Brain microvascular endothelial cell (primary cell): ENCODE measurements at regions not wholly inside any gene's neighbourhood (a gene's known extent, or its start where the extent isn't known, plus 50 kb on each side); places are given as distances from the start of the nearest gene placed in this dataset.

Experiments
- DNase-seq: peaks from one replicate; pipeline ENCODE4 v3.0.0-alpha.2; 2020
- H3K27ac ChIP-seq: fragments of 250-450 bp; sonication (Bioruptor Pico); 2 replicates; pipeline ENCODE4 v1.5.1; 2020; ENCODE audit warnings: mild to moderate bottlenecking, moderate library complexity
- H3K27me3 ChIP-seq: fragments of 250-450 bp; sonication (Bioruptor Pico); replicated peaks from 2 replicates; pipeline ENCODE4 v1.5.1; 2020; ENCODE audit warnings: mild to moderate bottlenecking
- H3K36me3 ChIP-seq: fragments of 250-450 bp; sonication (Bioruptor Pico); replicated peaks from 2 replicates; pipeline ENCODE4 v1.5.1; 2020; ENCODE audit warnings: mild to moderate bottlenecking
- H3K4me3 ChIP-seq: 2 replicates; pipeline ENCODE4 v1.5.1; 2011; ENCODE audit warnings: low read depth, mild to moderate bottlenecking, control low read depth, low read length, moderate library complexity
- in situ Hi-C: cut with HindIII; loops from 2 replicates; pipeline ENCODE4 v1.10.0; 2017; ENCODE audit warnings: low sequenced_read_pairs, low pct_ligation_motif_present
- TF ChIP-seq, protein P1 (sequence below): IDR thresholded peaks from 2 replicates; pipeline ENCODE4 v1.5.1; 2011; ENCODE audit warnings: low read depth, mild to moderate bottlenecking, moderate library complexity, low read length, control low read depth, inconsistent platforms; ENCODE audit errors: missing control alignments

- in situ Hi-C loops, result no loop called here
- no peak overlapping the region for H3K27ac ChIP-seq
- H3K4me3 ChIP-seq, result no peak overlapping the region
- no peaks in the 10 kb centered on the region for H3K27me3 ChIP-seq
- TF ChIP-seq, protein P1, sequence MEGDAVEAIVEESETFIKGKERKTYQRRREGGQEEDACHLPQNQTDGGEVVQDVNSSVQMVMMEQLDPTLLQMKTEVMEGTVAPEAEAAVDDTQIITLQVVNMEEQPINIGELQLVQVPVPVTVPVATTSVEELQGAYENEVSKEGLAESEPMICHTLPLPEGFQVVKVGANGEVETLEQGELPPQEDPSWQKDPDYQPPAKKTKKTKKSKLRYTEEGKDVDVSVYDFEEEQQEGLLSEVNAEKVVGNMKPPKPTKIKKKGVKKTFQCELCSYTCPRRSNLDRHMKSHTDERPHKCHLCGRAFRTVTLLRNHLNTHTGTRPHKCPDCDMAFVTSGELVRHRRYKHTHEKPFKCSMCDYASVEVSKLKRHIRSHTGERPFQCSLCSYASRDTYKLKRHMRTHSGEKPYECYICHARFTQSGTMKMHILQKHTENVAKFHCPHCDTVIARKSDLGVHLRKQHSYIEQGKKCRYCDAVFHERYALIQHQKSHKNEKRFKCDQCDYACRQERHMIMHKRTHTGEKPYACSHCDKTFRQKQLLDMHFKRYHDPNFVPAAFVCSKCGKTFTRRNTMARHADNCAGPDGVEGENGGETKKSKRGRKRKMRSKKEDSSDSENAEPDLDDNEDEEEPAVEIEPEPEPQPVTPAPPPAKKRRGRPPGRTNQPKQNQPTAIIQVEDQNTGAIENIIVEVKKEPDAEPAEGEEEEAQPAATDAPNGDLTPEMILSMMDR, result no peak
- no peak for DNase-seq
- H3K36me3 ChIP-seq, result no peaks in the 10 kb centered on the region
Observed at GRCh38 chr3:3606321-3606720, 192.9 kb upstream of the LRRN1 start.

DNA sequence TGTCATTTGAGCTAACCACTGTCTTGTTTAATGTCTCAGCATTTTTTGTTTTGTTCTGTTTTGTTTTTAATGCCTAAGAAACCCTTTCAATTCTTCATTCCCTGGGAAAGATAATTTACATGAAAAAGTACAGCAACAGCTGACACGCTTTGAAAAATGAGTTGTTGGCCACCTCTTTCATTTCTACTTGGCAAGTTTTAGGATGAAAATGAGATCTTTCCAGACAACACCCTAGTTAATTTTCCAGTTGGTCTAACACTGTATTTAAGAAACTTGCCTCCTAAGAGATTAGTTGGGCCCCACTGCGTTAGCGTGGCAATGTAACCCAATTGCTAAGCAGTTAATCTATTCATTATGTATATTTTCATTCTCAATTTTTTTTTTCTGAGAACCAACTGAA lies 194.0 kb upstream of the LRRN1 start:
- Histone ChIP-seq H3K27me3 (no peaks in the 10 kb centered on the region), H3K4me3 (no peak overlapping the region), H3K36me3 (no peaks in the 10 kb centered on the region), H3K27ac (no peak overlapping the region)
- TF ChIP-seq, protein P1, result no peak
- in situ Hi-C loops, result no loop called here
- DNase-seq, result no peak

DNA sequence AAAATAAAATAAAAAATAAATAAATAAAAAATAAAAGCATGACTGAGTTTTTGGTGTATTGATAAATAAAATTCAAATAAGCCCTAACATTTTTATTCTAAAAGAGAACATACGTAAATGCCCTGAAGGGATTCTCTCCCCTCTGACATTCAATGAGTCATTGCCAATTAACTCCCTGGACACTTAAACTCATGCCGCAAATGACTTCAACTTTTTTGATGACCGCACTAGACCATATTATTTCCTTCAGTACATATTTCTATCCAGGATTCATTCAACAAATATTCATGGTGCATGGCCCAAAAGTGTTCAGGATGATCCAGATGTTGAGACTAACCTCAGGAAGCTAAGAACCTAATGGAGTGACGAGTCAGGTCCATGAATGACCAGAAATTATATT lies 195.9 kb upstream of the LRRN1 start:
- no peak overlapping the region for H3K27ac ChIP-seq
- H3K36me3 ChIP-seq, result no peaks in the 10 kb centered on the region
- no peak overlapping the region for H3K4me3 ChIP-seq
- in situ Hi-C loops, result no loop called here
- DNase-seq, result no peak
- H3K27me3 ChIP-seq, result no peaks in the 10 kb centered on the region
- TF ChIP-seq, protein P1, result no peak

DNA sequence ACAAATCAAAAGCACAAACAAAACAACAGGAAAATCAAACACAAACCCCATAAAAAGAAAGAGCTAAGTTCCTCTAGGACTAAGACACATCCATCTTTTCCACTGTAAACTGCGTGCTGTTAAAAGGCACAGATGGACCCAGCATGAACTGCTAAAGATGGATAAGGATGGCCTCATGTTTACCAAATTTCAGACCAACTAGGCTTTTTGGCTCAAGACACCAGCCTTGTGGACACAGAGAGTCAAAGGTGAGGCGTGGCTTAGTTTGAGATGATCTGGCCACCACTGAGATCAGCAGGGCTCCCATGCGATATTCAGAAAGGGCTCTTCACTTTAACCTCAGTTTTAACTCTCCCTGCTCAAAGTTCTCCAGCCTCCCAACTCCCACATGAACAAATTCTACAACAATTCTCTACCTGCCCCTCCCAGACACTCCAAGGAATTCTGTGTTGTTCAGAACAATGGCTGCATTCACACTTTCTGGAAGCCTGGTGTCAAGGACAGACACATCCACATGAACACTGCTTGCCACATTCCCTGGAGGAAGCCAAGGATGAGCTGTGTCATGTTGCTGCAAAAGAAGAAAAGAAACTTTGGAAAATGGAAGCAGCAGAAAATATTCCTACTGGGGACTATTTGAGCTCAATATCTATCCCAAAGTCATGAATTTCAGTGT lies 198.4 kb upstream of the LRRN1 start:
- DNase-seq, result no peak
- H3K27me3 ChIP-seq, result no peaks in the 10 kb centered on the region
- H3K27ac ChIP-seq, result no peak overlapping the region
- in situ Hi-C loops, result no loop called here
- no peaks in the 10 kb centered on the region for H3K36me3 ChIP-seq
- no peak overlapping the region for H3K4me3 ChIP-seq
- TF ChIP-seq, protein P1, result no peak

GRCh38 chr3:3599016-3599415 lies 200.2 kb upstream of the LRRN1 start:
- in situ Hi-C loops, result no loop called here
- no peak overlapping the region for H3K27ac ChIP-seq
- TF ChIP-seq, protein P1, result no peak
- H3K27me3 ChIP-seq, result no peaks in the 10 kb centered on the region
- no peaks in the 10 kb centered on the region for H3K36me3 ChIP-seq
- H3K4me3 ChIP-seq, result no peak overlapping the region
- DNase-seq, result no peak

DNA sequence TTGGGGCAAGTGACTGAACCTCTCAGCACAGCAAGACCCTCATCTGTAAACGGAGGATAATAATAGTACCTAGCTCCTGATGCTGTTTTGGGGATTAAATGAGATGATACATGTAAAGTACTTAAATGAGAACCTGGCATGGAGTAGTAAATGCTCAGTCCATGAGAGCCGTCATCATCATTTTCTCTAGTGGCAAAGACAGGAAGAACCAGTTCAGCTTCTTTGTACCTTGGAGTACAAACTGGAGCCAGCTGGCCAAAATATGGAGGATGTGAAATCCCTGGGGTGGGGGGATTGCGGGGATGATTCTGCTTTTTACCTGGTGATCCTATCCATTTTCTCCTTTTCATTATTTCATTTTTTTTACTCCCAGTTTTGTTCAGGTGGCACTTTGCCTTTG lies 204.2 kb upstream of the LRRN1 start:
- Histone ChIP-seq H3K27ac (no peak overlapping the region), H3K27me3 (no peaks in the 10 kb centered on the region), H3K36me3 (no peaks in the 10 kb centered on the region), H3K4me3 (no peak overlapping the region)
- DNase-seq, result no peak
- in situ Hi-C loops, result no loop called here
- TF ChIP-seq, protein P1, result no peak
